ENCODE measurements at regions not wholly inside any gene's neighbourhood (a gene's known extent, or its start where the extent isn't known, plus 50 kb on each side); places are given as distances from the start of the nearest gene placed in this dataset.

- H3K79me2 ChIP-seq (ENCODE audit: control insufficient read depth in 1 of 2, insufficient read depth in 2 of 2, low read length in 2 of 2) = no peaks in the 10 kb centered on the region
- H3K9ac ChIP-seq (replicated peaks in 1 of 4; ENCODE audit: extremely low read depth in 1 of 4, low read depth in 3 of 4, low read length in 3 of 4) = no peak overlapping the region
- no peak overlapping the region for H2BK15ac ChIP-seq (ENCODE audit: low read length)
- no peaks in the 10 kb centered on the region for H3K79me1 ChIP-seq (ENCODE audit: low read depth, low read length)
- H3K18ac ChIP-seq (ENCODE audit: extremely low read depth, low read length) = no peak overlapping the region
- H4K8ac ChIP-seq (ENCODE audit: extremely low read depth, insufficient read depth, low read length) = no peak overlapping the region
- H3K4me3 ChIP-seq (ENCODE audit: extremely low read depth in 1 of 4, insufficient read depth in 2 of 4, low read depth in 3 of 4, low read length in 4 of 4) = no peak overlapping the region
- no peak overlapping the region for H3K4me2 ChIP-seq (ENCODE audit: insufficient read depth in 1 of 2, low read depth in 2 of 2, low read length in 2 of 2)
- no peaks in the 10 kb centered on the region for H3K27me3 ChIP-seq (replicated peaks in 1 of 4; ENCODE audit: control insufficient read depth in 3 of 4, extremely low read depth in 1 of 4, insufficient read depth in 3 of 4, low read length in 3 of 4)
- H4K91ac ChIP-seq (replicated peaks; ENCODE audit: insufficient read length, low read length) = no peak overlapping the region
- no peak overlapping the region for H3K23ac ChIP-seq (ENCODE audit: insufficient read length)
- ChIA-PET POLR2A (ENCODE audit: partially characterized antibody) (no interaction called here), CTCF (ENCODE audit: partially characterized antibody) (interaction anchor here (1.4 to 1.9 kb wide), 2 partner anchors 12 to 218 kb away, joined by 3 to 5 read pairs; no protein-coding TSS in a partner anchor)
- no peaks in the 10 kb centered on the region for H4K20me1 ChIP-seq (replicated peaks in 1 of 2; ENCODE audit: control insufficient read depth in 1 of 2, insufficient read depth in 2 of 2, low read length in 2 of 2)
- no peak overlapping the region for H3K4ac ChIP-seq (replicated peaks; ENCODE audit: insufficient read length, low read depth, low read length)
- H2BK12ac ChIP-seq (ENCODE audit: low read depth, low read length) = no peak overlapping the region
- H3K27ac ChIP-seq (ENCODE audit: low read depth, low read length) = no peak overlapping the region
- no peaks in the 10 kb centered on the region; a peak in 1 of 4 replicates for H3K9me3 ChIP-seq (ENCODE audit: insufficient read depth in 2 of 2, low read depth in 1 of 2, low read length in 1 of 2)
- no peak for TF ChIP-seq SP2 (IDR thresholded peaks at IDR 0.05; ENCODE audit: low read length)
- H4K5ac ChIP-seq (ENCODE audit: insufficient read length, low read depth, low read length) = no peak overlapping the region
- DNase-seq (ENCODE audit: low read depth in 1 of 2, low spot score in 2 of 2) (no peak), FAIRE-seq (no peak)
- H3K4me1 ChIP-seq (replicated peaks in 1 of 4; ENCODE audit: control insufficient read depth in 3 of 4, insufficient read depth in 4 of 4, low read length in 3 of 4) = no peaks in the 10 kb centered on the region
- H3K36me3 ChIP-seq (ENCODE audit: control insufficient read depth in 2 of 4, insufficient read depth in 4 of 4, low read length in 3 of 4) = no peaks in the 10 kb centered on the region
- no peak overlapping the region for H2AK5ac ChIP-seq (ENCODE audit: low read depth, low read length)
- H2BK5ac ChIP-seq (ENCODE audit: low read depth, low read length) = no peak overlapping the region
- no peak overlapping the region for H3K14ac ChIP-seq (ENCODE audit: insufficient read length)
- no peak overlapping the region for H2BK120ac ChIP-seq (replicated peaks; ENCODE audit: low read depth, low read length)
- no peak overlapping the region for H2BK20ac ChIP-seq (ENCODE audit: low read length)
- no peak overlapping the region for H2AFZ ChIP-seq (ENCODE audit: low read length)
- H3K56ac ChIP-seq (replicated peaks; ENCODE audit: insufficient read length, low read depth, low read length) = no peak overlapping the region
- H3K23me2 ChIP-seq (ENCODE audit: low read depth, low read length) = no peaks in the 10 kb centered on the region
Observed at GRCh38 chr21:18142655-18143054, 102.0 kb upstream of the CHODL start.
